ENCODE measurements at regions not wholly inside any gene's neighbourhood (a gene's known extent, or its start where the extent isn't known, plus 50 kb on each side); places are given as distances from the start of the nearest gene placed in this dataset.

- DNase-seq (ENCODE audit: unreplicated experiment): no peak
- Mint-ChIP-seq H3K27me3 (ENCODE audit: insufficient read depth, unreplicated experiment) (no peaks in the 10 kb centered on the region), H3K4me1 (ENCODE audit: insufficient read depth, unreplicated experiment) (no peaks in the 10 kb centered on the region), H3K9me3 (ENCODE audit: unreplicated experiment) (no peaks in the 10 kb centered on the region), H3K36me3 (ENCODE audit: insufficient read depth, unreplicated experiment) (no peaks in the 10 kb centered on the region), H3K4me3 (ENCODE audit: unreplicated experiment) (no peak overlapping the region), H3K27ac (ENCODE audit: low read depth, unreplicated experiment) (no peak overlapping the region)
- no TSS peak for BruUV-seq (replicated peaks)
- ChIA-PET POLR2A (no interaction called here), CTCF (no interaction called here)
- no peak for TF ChIP-seq CTCF (IDR thresholded peaks at IDR 0.05; ENCODE audit: unreplicated experiment)
- intact Hi-C loops (cut with micrococcal nuclease): no loop called here
These were observed 497.1 kb downstream of the DSC3 start for GRCh38 chr18:30545393-30545792.

GRCh38 chr18:30544141-30544540 is 498.4 kb downstream of the DSC3 start:
- H3K4me1 Mint-ChIP-seq (ENCODE audit: insufficient read depth, unreplicated experiment): no peaks in the 10 kb centered on the region
- ChIA-PET POLR2A (no interaction called here), CTCF (no interaction called here)
- no TSS peak for BruUV-seq (replicated peaks)
- no peak for DNase-seq (ENCODE audit: unreplicated experiment)
- intact Hi-C loops (cut with micrococcal nuclease): no loop called here
- H3K9me3 Mint-ChIP-seq (ENCODE audit: unreplicated experiment): no peaks in the 10 kb centered on the region
- H3K27me3 Mint-ChIP-seq (ENCODE audit: insufficient read depth, unreplicated experiment): no peaks in the 10 kb centered on the region
- TF ChIP-seq CTCF (IDR thresholded peaks at IDR 0.05; ENCODE audit: unreplicated experiment): no peak
- H3K27ac Mint-ChIP-seq (ENCODE audit: low read depth, unreplicated experiment): no peak overlapping the region
- H3K36me3 Mint-ChIP-seq (ENCODE audit: insufficient read depth, unreplicated experiment): no peaks in the 10 kb centered on the region
- no peak overlapping the region for H3K4me3 Mint-ChIP-seq (ENCODE audit: unreplicated experiment)

GRCh38 chr18:30533716-30534115 is 508.8 kb downstream of the DSC3 start:
- no peaks in the 10 kb centered on the region for H3K4me1 Mint-ChIP-seq (ENCODE audit: insufficient read depth, unreplicated experiment)
- no peak for TF ChIP-seq CTCF (IDR thresholded peaks at IDR 0.05; ENCODE audit: unreplicated experiment)
- H3K9me3 Mint-ChIP-seq (ENCODE audit: unreplicated experiment): no peaks in the 10 kb centered on the region
- no peaks in the 10 kb centered on the region for H3K36me3 Mint-ChIP-seq (ENCODE audit: insufficient read depth, unreplicated experiment)
- no peak overlapping the region for H3K27ac Mint-ChIP-seq (ENCODE audit: low read depth, unreplicated experiment)
- H3K4me3 Mint-ChIP-seq (ENCODE audit: unreplicated experiment): no peak overlapping the region
- POLR2A ChIA-PET: interaction anchor here (0.6 kb wide), 1 partner anchor 967 kb away, joined by 5 read pairs; no protein-coding TSS in a partner anchor
- no peaks in the 10 kb centered on the region for H3K27me3 Mint-ChIP-seq (ENCODE audit: insufficient read depth, unreplicated experiment)
- CTCF ChIA-PET: no interaction called here
- BruUV-seq (replicated peaks): no TSS peak
- DNase-seq (ENCODE audit: unreplicated experiment): no peak
- intact Hi-C loops (cut with micrococcal nuclease): no loop called here

GRCh38 chr18:30527917-30528316 is 514.6 kb downstream of the DSC3 start:
- no peak for TF ChIP-seq CTCF (IDR thresholded peaks at IDR 0.05; ENCODE audit: unreplicated experiment)
- CTCF ChIA-PET: interaction anchor here (0.6 kb wide), 1 partner anchor 643 kb away, joined by 4 read pairs; no protein-coding TSS in a partner anchor

More at GRCh38 chr18:30527917-30528316, 514.6 kb downstream of the DSC3 start:
- Mint-ChIP-seq H3K4me1 (ENCODE audit: insufficient read depth, unreplicated experiment) (no peaks in the 10 kb centered on the region), H3K9me3 (ENCODE audit: unreplicated experiment) (no peaks in the 10 kb centered on the region), H3K27ac (ENCODE audit: low read depth, unreplicated experiment) (no peak overlapping the region), H3K4me3 (ENCODE audit: unreplicated experiment) (no peak overlapping the region), H3K27me3 (ENCODE audit: insufficient read depth, unreplicated experiment) (peaks cover 11% of the 10 kb centered on the region), H3K36me3 (ENCODE audit: insufficient read depth, unreplicated experiment) (no peaks in the 10 kb centered on the region)
- POLR2A ChIA-PET: no interaction called here
- BruUV-seq (replicated peaks): no TSS peak
- intact Hi-C loops (cut with micrococcal nuclease): no loop called here
- DNase-seq (ENCODE audit: unreplicated experiment): no peak

Data from MCF 10A (cell line).